ENCODE measurements at regions not wholly inside any gene's neighbourhood (a gene's known extent, or its start where the extent isn't known, plus 50 kb on each side); places are given as distances from the start of the nearest gene placed in this dataset.
"Not testable (repeated sequence)": the region's sequence is repeated elsewhere in the genome, so short reads cannot be mapped to it uniquely, and the experiment has no call there.

DNA sequence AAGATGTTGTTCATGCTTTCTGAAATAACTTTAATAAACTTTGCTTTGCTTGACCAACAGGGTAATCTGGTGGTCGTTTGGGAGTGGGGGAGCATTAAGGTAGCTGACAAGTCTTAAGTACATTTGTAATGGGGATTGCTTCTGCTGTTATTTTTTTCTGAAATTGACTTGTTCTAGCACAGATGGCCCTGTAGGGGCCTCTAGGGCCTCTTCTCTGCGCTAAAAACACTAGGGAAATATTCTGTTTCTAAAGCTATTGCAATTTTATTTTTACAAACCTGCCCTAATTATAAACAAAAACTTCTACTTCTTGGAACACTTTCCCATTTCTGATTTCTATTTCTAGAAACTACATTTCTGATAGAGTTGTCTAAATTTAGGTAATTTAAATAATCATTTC, 191.3 kb upstream of the KCNJ3 start:
- DNase-seq (ENCODE audit: low read depth in 6 of 9, low spot score in 9 of 9), result no peak
- 52% methylated on average over 2 of the region's 2 CpGs for WGBS
- Histone ChIP-seq H3K4me1 (ENCODE audit: control insufficient read depth in 2 of 2, insufficient read depth in 2 of 2, low read length in 2 of 2) (no peaks in the 10 kb centered on the region), H3K36me3 (ENCODE audit: control insufficient read depth in 2 of 2, insufficient read depth in 2 of 2, low read length in 1 of 2) (no peaks in the 10 kb centered on the region), H3K27me3 (ENCODE audit: control insufficient read depth in 2 of 2, insufficient read depth in 1 of 2, low read length in 1 of 2) (no peaks in the 10 kb centered on the region), H3K27ac (ENCODE audit: low read depth in 1 of 2, low read length in 1 of 2) (no peak overlapping the region), H3K4me3 (ENCODE audit: low read length in 2 of 2) (no peak overlapping the region), H3K9me3 (ENCODE audit: control insufficient read depth in 2 of 2, insufficient read depth in 1 of 2, low read length in 1 of 2) (peaks cover 0 to 4% of the 10 kb centered on the region in 2 donors)

DNA sequence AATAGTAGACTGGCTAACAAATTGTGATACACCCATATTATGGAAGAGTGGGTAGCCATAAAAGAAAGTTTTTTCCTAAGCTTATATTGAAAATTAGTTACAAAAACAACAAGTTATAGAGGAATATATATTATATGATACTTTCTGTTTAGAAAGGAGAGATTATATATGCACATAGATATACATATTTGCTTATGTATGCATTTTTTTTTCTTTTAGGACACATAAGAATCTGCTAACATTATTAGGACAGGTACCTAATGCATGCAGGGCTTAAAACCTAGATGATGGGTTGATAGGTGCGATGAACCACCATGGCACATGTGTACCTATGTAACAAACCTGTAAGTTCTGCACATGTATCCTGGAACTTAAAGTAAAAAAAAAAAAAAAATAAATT, 179.6 kb upstream of the KCNJ3 start:
- WGBS, result 98% methylated on average over 1 of the region's 1 CpG
- Histone ChIP-seq H3K36me3 (ENCODE audit: control insufficient read depth in 2 of 2, insufficient read depth in 2 of 2, low read length in 1 of 2) (no peaks in the 10 kb centered on the region), H3K4me1 (ENCODE audit: control insufficient read depth in 2 of 2, insufficient read depth in 2 of 2, low read length in 2 of 2) (no peaks in the 10 kb centered on the region), H3K9me3 (ENCODE audit: control insufficient read depth in 2 of 2, insufficient read depth in 1 of 2, low read length in 1 of 2) (no peaks in the 10 kb centered on the region), H3K27me3 (ENCODE audit: control insufficient read depth in 2 of 2, insufficient read depth in 1 of 2, low read length in 1 of 2) (no peaks in the 10 kb centered on the region), H3K27ac (ENCODE audit: low read depth in 1 of 2, low read length in 1 of 2) (no peak overlapping the region), H3K4me3 (ENCODE audit: low read length in 2 of 2) (no peak overlapping the region)
- DNase-seq (ENCODE audit: low read depth in 6 of 9, low spot score in 9 of 9), result no peak

DNA sequence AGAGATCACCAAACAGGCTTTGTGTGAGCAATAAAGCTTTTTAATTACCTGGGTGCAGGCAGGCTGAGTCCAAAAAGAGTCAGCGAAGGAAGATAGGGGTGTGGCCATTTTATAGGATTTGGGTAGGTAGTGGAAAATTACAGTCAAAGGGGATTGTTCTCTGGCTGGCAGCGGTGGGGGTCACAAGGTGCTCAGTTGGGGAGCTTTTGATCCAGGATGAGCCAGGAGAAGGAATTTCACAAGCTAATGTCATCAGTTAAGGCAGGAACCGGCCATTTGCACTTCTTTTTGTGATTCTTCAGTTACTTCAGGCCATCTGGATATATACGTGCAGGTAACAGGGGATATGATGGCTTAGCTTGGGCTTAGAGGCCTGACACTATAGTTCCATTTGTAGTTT, 177.5 kb upstream of the KCNJ3 start:
- not testable (repeated sequence) for H3K4me1 ChIP-seq (ENCODE audit: control insufficient read depth in 2 of 2, insufficient read depth in 2 of 2, low read length in 2 of 2); H3K27me3 ChIP-seq (ENCODE audit: control insufficient read depth in 2 of 2, insufficient read depth in 1 of 2, low read length in 1 of 2); H3K9me3 ChIP-seq (ENCODE audit: control insufficient read depth in 2 of 2, insufficient read depth in 1 of 2, low read length in 1 of 2); H3K27ac ChIP-seq (ENCODE audit: low read depth in 1 of 2, low read length in 1 of 2); DNase-seq (ENCODE audit: low read depth in 6 of 9, low spot score in 9 of 9); H3K4me3 ChIP-seq (ENCODE audit: low read length in 2 of 2); H3K36me3 ChIP-seq (ENCODE audit: control insufficient read depth in 2 of 2, insufficient read depth in 2 of 2, low read length in 1 of 2)
- 89% methylated on average over 4 of the region's 4 CpGs for WGBS

DNA sequence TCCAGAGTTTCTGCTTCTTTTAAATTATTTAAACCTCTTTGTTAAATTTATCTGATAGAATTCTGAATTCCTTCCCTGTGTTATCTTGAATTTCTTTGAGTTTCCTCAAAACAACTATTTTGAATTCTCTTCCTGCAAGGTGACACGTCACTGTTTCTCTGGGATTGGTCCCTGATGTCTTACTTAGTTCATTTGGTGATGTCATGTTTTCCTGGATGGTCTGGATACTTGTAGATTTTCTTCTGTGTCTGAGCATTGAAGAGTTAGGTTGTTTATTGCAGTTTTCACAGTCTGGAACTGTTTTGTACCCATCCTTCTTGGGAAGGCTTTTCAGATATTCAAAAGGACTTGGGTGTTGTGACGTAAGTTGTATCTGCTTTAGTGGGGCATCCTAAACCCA, 172.3 kb upstream of the KCNJ3 start:
- Histone ChIP-seq H3K4me1 (ENCODE audit: control insufficient read depth in 2 of 2, insufficient read depth in 2 of 2, low read length in 2 of 2) (no peaks in the 10 kb centered on the region), H3K36me3 (ENCODE audit: control insufficient read depth in 2 of 2, insufficient read depth in 2 of 2, low read length in 1 of 2) (no peaks in the 10 kb centered on the region), H3K27me3 (ENCODE audit: control insufficient read depth in 2 of 2, insufficient read depth in 1 of 2, low read length in 1 of 2) (no peaks in the 10 kb centered on the region), H3K4me3 (ENCODE audit: low read length in 2 of 2) (no peak overlapping the region), H3K9me3 (ENCODE audit: control insufficient read depth in 2 of 2, insufficient read depth in 1 of 2, low read length in 1 of 2) (peaks cover 0 to 3% of the 10 kb centered on the region in 2 donors), H3K27ac (ENCODE audit: low read depth in 1 of 2, low read length in 1 of 2) (no peak overlapping the region)
- 95% methylated on average over 2 of the region's 2 CpGs for WGBS
- no peak for DNase-seq (ENCODE audit: low read depth in 6 of 9, low spot score in 9 of 9)

DNA sequence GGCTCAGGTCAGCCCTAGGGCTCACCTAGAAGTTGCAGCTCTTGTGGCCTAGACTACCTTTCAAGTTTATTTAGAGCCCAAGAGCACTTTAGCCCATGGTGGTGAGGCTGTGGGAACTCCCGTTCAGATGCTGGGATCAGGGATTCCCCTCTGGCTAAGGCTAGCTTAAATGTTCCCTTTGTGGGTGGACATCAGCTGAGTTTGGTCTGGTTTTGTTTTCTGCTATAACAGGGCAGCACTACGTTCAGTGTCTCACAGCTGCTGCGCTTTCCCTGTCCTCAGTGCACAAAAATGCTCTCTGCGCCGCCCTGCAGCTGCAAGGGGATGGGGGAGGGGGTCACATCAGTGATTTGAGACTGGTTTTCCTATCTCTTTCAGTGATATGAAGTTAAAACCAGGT, 170.5 kb upstream of the KCNJ3 start:
- no peak overlapping the region for H3K27ac ChIP-seq (ENCODE audit: low read depth in 1 of 2, low read length in 1 of 2)
- no peak for DNase-seq (ENCODE audit: low read depth in 6 of 9, low spot score in 9 of 9)
- no peaks in the 10 kb centered on the region for H3K4me1 ChIP-seq (ENCODE audit: control insufficient read depth in 2 of 2, insufficient read depth in 2 of 2, low read length in 2 of 2)
- H3K27me3 ChIP-seq (ENCODE audit: control insufficient read depth in 2 of 2, insufficient read depth in 1 of 2, low read length in 1 of 2), result no peaks in the 10 kb centered on the region
- H3K9me3 ChIP-seq (ENCODE audit: control insufficient read depth in 2 of 2, insufficient read depth in 1 of 2, low read length in 1 of 2), result peaks cover 0 to 3% of the 10 kb centered on the region in 2 donors
- 93% methylated on average over 5 of the region's 5 CpGs for WGBS
- H3K36me3 ChIP-seq (ENCODE audit: control insufficient read depth in 2 of 2, insufficient read depth in 2 of 2, low read length in 1 of 2), result no peaks in the 10 kb centered on the region
- H3K4me3 ChIP-seq (ENCODE audit: low read length in 2 of 2), result no peak overlapping the region

DNA sequence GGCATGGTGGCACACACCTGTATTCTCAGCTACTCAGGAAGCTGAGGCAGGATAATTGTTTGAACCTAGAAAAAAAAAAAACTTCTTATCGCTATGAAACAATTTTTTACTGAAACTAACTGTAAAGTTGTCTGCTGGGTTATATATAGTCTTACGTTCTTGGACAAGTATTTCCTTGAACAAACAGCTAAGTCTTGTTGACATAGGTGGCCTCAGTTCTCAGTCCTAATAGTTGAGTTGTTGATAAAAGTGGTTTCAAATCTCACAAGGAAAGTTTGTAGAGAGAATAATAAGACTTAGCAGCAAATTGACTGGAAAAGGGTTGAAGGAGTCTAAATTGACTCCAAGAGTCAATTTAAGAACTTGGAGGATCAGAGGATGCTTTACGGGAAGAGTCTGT, 166.5 kb upstream of the KCNJ3 start:
- no peak for DNase-seq (ENCODE audit: low read depth in 6 of 9, low spot score in 9 of 9)
- H3K36me3 ChIP-seq (ENCODE audit: control insufficient read depth in 2 of 2, insufficient read depth in 2 of 2, low read length in 1 of 2), result no peaks in the 10 kb centered on the region
- no peaks in the 10 kb centered on the region for H3K4me1 ChIP-seq (ENCODE audit: control insufficient read depth in 2 of 2, insufficient read depth in 2 of 2, low read length in 2 of 2)
- no peak overlapping the region for H3K4me3 ChIP-seq (ENCODE audit: low read length in 2 of 2)
- H3K27ac ChIP-seq (ENCODE audit: low read depth in 1 of 2, low read length in 1 of 2), result no peak overlapping the region
- whole genome bisulfite sequencing, result 96% methylated on average over 3 of the region's 3 CpGs
- H3K27me3 ChIP-seq (ENCODE audit: control insufficient read depth in 2 of 2, insufficient read depth in 1 of 2, low read length in 1 of 2), result no peaks in the 10 kb centered on the region
- H3K9me3 ChIP-seq (ENCODE audit: control insufficient read depth in 2 of 2, insufficient read depth in 1 of 2, low read length in 1 of 2), result peaks cover 0 to 2% of the 10 kb centered on the region in 2 donors

DNA sequence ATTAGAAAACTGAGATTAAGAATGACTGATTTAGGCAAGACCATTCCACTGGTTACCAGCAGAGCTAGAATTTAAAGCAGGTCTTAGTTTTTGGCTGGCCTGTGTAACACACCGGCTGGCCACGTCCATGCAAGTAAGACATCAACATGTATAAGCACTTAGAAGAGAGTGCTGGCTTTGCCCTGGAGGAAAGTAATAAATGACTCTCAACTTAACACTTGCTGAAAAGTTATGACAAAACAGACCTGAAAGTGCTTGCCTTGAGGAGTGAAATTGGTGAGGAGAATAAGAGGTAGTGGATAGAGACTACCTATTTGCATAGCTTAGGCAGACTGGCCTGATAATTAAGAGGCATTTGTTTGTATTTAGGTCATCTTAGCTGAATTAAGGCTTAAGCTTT, 165.7 kb upstream of the KCNJ3 start:
- Histone ChIP-seq H3K4me1 (ENCODE audit: control insufficient read depth in 2 of 2, insufficient read depth in 2 of 2, low read length in 2 of 2) (no peaks in the 10 kb centered on the region), H3K9me3 (ENCODE audit: control insufficient read depth in 2 of 2, insufficient read depth in 1 of 2, low read length in 1 of 2) (no peaks in the 10 kb centered on the region), H3K27ac (ENCODE audit: low read depth in 1 of 2, low read length in 1 of 2) (no peak overlapping the region), H3K4me3 (ENCODE audit: low read length in 2 of 2) (no peak overlapping the region), H3K27me3 (ENCODE audit: control insufficient read depth in 2 of 2, insufficient read depth in 1 of 2, low read length in 1 of 2) (no peaks in the 10 kb centered on the region), H3K36me3 (ENCODE audit: control insufficient read depth in 2 of 2, insufficient read depth in 2 of 2, low read length in 1 of 2) (no peaks in the 10 kb centered on the region)
- DNase-seq (ENCODE audit: low read depth in 6 of 9, low spot score in 9 of 9), result no peak
- 93% methylated on average over 2 of the region's 2 CpGs for WGBS

DNA sequence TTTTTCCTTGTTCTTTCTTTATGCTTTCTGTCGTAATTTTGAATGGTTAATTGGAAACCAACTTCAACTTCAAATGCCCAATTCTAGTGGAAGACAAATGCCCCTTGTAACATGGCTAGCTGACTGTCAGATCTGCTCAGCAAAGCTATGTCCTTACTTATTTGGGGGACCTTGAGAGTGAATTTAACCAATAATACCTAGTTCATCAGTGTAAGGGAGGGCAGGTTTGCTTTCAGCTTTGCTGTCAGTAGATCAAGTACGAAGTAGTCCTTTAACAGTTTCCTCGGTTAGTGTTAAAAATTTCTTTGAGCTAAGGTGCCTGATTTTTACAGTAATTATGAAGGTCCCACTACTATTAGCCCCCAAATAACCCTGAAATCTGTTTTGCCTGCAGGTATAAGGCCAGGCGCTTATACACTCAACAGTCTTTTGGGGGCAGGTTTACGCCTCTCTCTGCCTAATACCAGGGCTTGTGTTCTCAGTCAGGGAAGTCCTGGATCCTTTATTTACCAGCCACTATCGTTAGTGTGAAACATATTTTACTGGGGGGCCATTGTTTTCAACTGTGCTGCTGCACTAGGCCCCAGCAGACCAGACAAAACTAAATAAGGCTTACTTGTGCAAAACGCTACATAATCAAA, 165.1 kb upstream of the KCNJ3 start:
- no peaks in the 10 kb centered on the region for H3K9me3 ChIP-seq (ENCODE audit: control insufficient read depth in 2 of 2, insufficient read depth in 1 of 2, low read length in 1 of 2)
- H3K27ac ChIP-seq (ENCODE audit: low read depth in 1 of 2, low read length in 1 of 2), result no peak overlapping the region
- no peaks in the 10 kb centered on the region for H3K4me1 ChIP-seq (ENCODE audit: control insufficient read depth in 2 of 2, insufficient read depth in 2 of 2, low read length in 2 of 2)
- DNase-seq (ENCODE audit: low read depth in 6 of 9, low spot score in 9 of 9), result no peak
- H3K27me3 ChIP-seq (ENCODE audit: control insufficient read depth in 2 of 2, insufficient read depth in 1 of 2, low read length in 1 of 2), result no peaks in the 10 kb centered on the region
- 93% methylated on average over 7 of the region's 7 CpGs for WGBS
- H3K4me3 ChIP-seq (ENCODE audit: low read length in 2 of 2), result no peak overlapping the region
- no peaks in the 10 kb centered on the region for H3K36me3 ChIP-seq (ENCODE audit: control insufficient read depth in 2 of 2, insufficient read depth in 2 of 2, low read length in 1 of 2)

DNA sequence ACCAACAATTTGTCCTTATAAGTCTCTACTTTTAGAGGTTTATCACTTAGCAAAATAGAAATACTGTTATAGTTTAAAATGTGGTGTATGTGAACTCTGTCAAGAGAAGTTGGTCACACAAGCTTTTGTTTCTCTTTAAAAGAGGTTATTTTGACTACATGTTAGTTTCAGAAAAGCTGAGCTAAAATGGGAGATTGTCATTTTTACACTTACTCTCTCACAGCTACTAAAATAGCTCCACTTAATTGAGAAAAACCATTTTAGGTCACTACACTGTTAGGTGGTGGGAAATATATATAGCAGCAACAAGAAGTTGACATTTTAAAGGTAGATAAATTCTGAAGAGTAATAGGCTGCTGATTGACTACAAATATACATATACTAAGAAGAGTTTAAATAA, 161.5 kb upstream of the KCNJ3 start:
- H3K36me3 ChIP-seq (ENCODE audit: control insufficient read depth in 2 of 2, insufficient read depth in 2 of 2, low read length in 1 of 2), result no peaks in the 10 kb centered on the region
- H3K4me1 ChIP-seq (ENCODE audit: control insufficient read depth in 2 of 2, insufficient read depth in 2 of 2, low read length in 2 of 2), result no peaks in the 10 kb centered on the region
- DNase-seq (ENCODE audit: low read depth in 6 of 9, low spot score in 9 of 9), result no peak
- H3K27ac ChIP-seq (ENCODE audit: low read depth in 1 of 2, low read length in 1 of 2), result no peak overlapping the region
- H3K27me3 ChIP-seq (ENCODE audit: control insufficient read depth in 2 of 2, insufficient read depth in 1 of 2, low read length in 1 of 2), result no peaks in the 10 kb centered on the region
- H3K9me3 ChIP-seq (ENCODE audit: control insufficient read depth in 2 of 2, insufficient read depth in 1 of 2, low read length in 1 of 2), result no peaks in the 10 kb centered on the region
- no peak overlapping the region for H3K4me3 ChIP-seq (ENCODE audit: low read length in 2 of 2)
